ENCODE measurements at regions not wholly inside any gene's neighbourhood (a gene's known extent, or its start where the extent isn't known, plus 50 kb on each side); places are given as distances from the start of the nearest gene placed in this dataset.

- Mint-ChIP-seq H3K9me3 (ENCODE audit: low read depth) (peaks cover 7% of the 10 kb centered on the region), H3K27ac (no peak overlapping the region), H3K36me3 (ENCODE audit: insufficient read depth) (no peaks in the 10 kb centered on the region), H3K4me3 (ENCODE audit: low read depth) (no peak overlapping the region), H3K4me1 (ENCODE audit: low read depth) (no peaks in the 10 kb centered on the region), H3K27me3 (no peaks in the 10 kb centered on the region)
- DNase-seq (ENCODE audit: low spot score, unreplicated experiment), result no peak
- no peak for TF ChIP-seq CTCF (IDR thresholded peaks at IDR 0.05; ENCODE audit: unreplicated experiment)
Observed at GRCh38 chr18:11279461-11279860, 130.1 kb upstream of the PIEZO2 start.

DNA sequence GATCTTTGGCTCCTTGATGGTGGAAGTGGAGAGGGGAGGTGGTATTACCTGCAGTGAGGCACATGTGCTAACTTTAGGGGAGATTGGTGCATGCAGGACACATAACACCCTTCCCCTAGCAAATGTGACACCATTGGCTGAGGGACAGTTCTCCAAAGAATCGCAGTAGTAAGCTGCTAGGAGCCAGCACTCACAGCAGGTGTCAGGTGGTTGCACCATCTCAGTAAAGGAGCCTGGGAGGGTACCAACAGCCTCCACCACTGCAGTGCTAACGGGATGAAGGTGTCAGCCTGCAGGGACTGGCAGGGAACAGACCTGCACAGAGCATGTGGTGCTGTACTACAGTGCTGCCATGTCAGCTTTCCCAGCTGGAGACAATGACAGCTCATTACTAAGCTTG, 127.3 kb upstream of the PIEZO2 start:
- Mint-ChIP-seq H3K9me3 (ENCODE audit: low read depth) (peaks cover 3% of the 10 kb centered on the region), H3K4me1 (ENCODE audit: low read depth) (no peaks in the 10 kb centered on the region), H3K4me3 (ENCODE audit: low read depth) (no peak overlapping the region), H3K27ac (no peak overlapping the region), H3K36me3 (ENCODE audit: insufficient read depth) (no peaks in the 10 kb centered on the region), H3K27me3 (no peaks in the 10 kb centered on the region)
- TF ChIP-seq CTCF (IDR thresholded peaks at IDR 0.05; ENCODE audit: unreplicated experiment), result no peak
- DNase-seq (ENCODE audit: low spot score, unreplicated experiment), result no peak

- H3K9me3 Mint-ChIP-seq (ENCODE audit: low read depth), result peaks cover 3% of the 10 kb centered on the region
- TF ChIP-seq CTCF (IDR thresholded peaks at IDR 0.05; ENCODE audit: unreplicated experiment), result no peak
- H3K4me1 Mint-ChIP-seq (ENCODE audit: low read depth), result no peaks in the 10 kb centered on the region
- no peaks in the 10 kb centered on the region for H3K36me3 Mint-ChIP-seq (ENCODE audit: insufficient read depth)
- no peak overlapping the region for H3K27ac Mint-ChIP-seq
- DNase-seq (ENCODE audit: low spot score, unreplicated experiment), result no peak
- H3K4me3 Mint-ChIP-seq (ENCODE audit: low read depth), result no peak overlapping the region
- no peaks in the 10 kb centered on the region for H3K27me3 Mint-ChIP-seq
Observed at GRCh38 chr18:11274144-11274794, 124.9 kb upstream of the PIEZO2 start.

- Mint-ChIP-seq H3K27ac (no peak overlapping the region), H3K9me3 (ENCODE audit: low read depth) (no peaks in the 10 kb centered on the region), H3K4me3 (ENCODE audit: low read depth) (no peak overlapping the region), H3K4me1 (ENCODE audit: low read depth) (peaks cover 3% of the 10 kb centered on the region), H3K27me3 (no peaks in the 10 kb centered on the region), H3K36me3 (ENCODE audit: insufficient read depth) (no peaks in the 10 kb centered on the region)
- no peak for DNase-seq (ENCODE audit: low spot score, unreplicated experiment)
- TF ChIP-seq CTCF (IDR thresholded peaks at IDR 0.05; ENCODE audit: unreplicated experiment), result no peak
Observed at GRCh38 chr18:11272516-11272915, 123.1 kb upstream of the PIEZO2 start.

DNA sequence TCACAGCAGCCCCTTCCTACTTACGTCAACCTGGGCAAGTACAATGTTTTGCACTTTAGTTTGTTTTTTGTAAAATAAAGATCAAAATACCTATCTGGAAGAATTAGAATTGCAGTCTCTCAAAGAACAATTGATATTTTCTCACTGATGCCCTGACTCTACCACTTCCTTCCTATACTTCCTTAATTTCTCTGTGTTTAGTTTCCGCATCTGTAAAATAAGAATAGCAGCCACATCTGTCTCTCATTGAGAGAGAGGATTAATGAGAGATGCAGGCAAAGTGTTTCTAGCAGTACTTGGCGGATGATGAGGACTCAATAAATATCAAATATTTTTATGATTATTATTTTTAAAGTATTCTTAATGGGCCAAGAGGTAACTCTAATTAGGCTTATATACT, 122.6 kb upstream of the PIEZO2 start:
- Mint-ChIP-seq H3K27ac (no peak overlapping the region), H3K36me3 (ENCODE audit: insufficient read depth) (no peaks in the 10 kb centered on the region), H3K9me3 (ENCODE audit: low read depth) (no peaks in the 10 kb centered on the region), H3K4me1 (ENCODE audit: low read depth) (peaks cover 3% of the 10 kb centered on the region), H3K27me3 (no peaks in the 10 kb centered on the region), H3K4me3 (ENCODE audit: low read depth) (no peak overlapping the region)
- no peak for TF ChIP-seq CTCF (IDR thresholded peaks at IDR 0.05; ENCODE audit: unreplicated experiment)
- no peak for DNase-seq (ENCODE audit: low spot score, unreplicated experiment)

Measured in progenitor cell of endocrine pancreas (in vitro differentiated cells).